Left ventricle myocardium inferior (tissue), 1 donor: ENCODE measurements at regions not wholly inside any gene's neighbourhood (a gene's known extent, or its start where the extent isn't known, plus 50 kb on each side); places are given as distances from the start of the nearest gene placed in this dataset.
"Not testable (repeated sequence)": the region's sequence is repeated elsewhere in the genome, so short reads cannot be mapped to it uniquely, and the experiment has no call there.

Source experiments
- DNase-seq: peaks from one replicate; pipeline ENCODE4 v3.0.0-alpha.2; 2020
- H3K27ac ChIP-seq: fragments of 200-600 bp; replicated peaks from 2 replicates; pipeline ENCODE4 v1.8.0; 2021
- H3K27me3 ChIP-seq: fragments of 200-600 bp; 2 replicates; pipeline ENCODE4 v1.8.0; 2021; ENCODE audit warnings: low read depth
- H3K36me3 ChIP-seq: fragments of 200-600 bp; 2 replicates; pipeline ENCODE4 v1.8.0; 2021
- H3K4me1 ChIP-seq: fragments of 200-600 bp; 2 replicates; pipeline ENCODE4 v1.8.0; 2021
- H3K4me3 ChIP-seq: fragments of 200-600 bp; 2 replicates; pipeline ENCODE4 v1.8.0; 2021; ENCODE audit warnings: mild to moderate bottlenecking, moderate library complexity
- H3K9me3 ChIP-seq: fragments of 200-600 bp; replicated peaks from 2 replicates; pipeline ENCODE4 v1.8.0; 2021
- CTCF ChIP-seq: fragments of 200-600 bp; IDR thresholded peaks from 2 replicates; pipeline ENCODE4 v1.8.0; 2021; ENCODE audit warnings: antibody characterized with exemption, mild to moderate bottlenecking, borderline replicate concordance
- intact Hi-C: fragments of 100-400 bp; cut with micrococcal nuclease; formaldehyde crosslinking; loops from one replicate; pipeline ENCODE4 v1.11.0; 2022
- donor health status: DM: no; HTN: yes; CAD: no; lungs with severe emphysema.

- peaks cover under 1% of the 10 kb centered on the region for H3K9me3 ChIP-seq
- no peak overlapping the region for H3K27ac ChIP-seq
- H3K36me3 ChIP-seq = no peaks in the 10 kb centered on the region
- no peak for DNase-seq
- intact Hi-C loops = no loop called here
- TF ChIP-seq CTCF = no peak
- no peaks in the 10 kb centered on the region for H3K27me3 ChIP-seq
- H3K4me3 ChIP-seq = no peak overlapping the region
- no peaks in the 10 kb centered on the region for H3K4me1 ChIP-seq
Measured at GRCh38 chr6:120447605-120448004, 886.7 kb downstream of the TBC1D32 start.

- H3K4me3 ChIP-seq, DNase-seq, H3K27me3 ChIP-seq, H3K27ac ChIP-seq, intact Hi-C loops, H3K4me1 ChIP-seq, H3K9me3 ChIP-seq, H3K36me3 ChIP-seq: not testable (repeated sequence)
Measured at GRCh38 chr6:120432840-120433239, 901.4 kb downstream of the TBC1D32 start.

- no peak for DNase-seq
- H3K4me3 ChIP-seq = no peak overlapping the region
- H3K4me1 ChIP-seq = no peaks in the 10 kb centered on the region
- intact Hi-C loops = no loop called here
- no peaks in the 10 kb centered on the region for H3K27me3 ChIP-seq
- no peak for TF ChIP-seq CTCF
- H3K27ac ChIP-seq = no peak overlapping the region
- H3K9me3 ChIP-seq = no peaks in the 10 kb centered on the region
- H3K36me3 ChIP-seq = no peaks in the 10 kb centered on the region
Measured at GRCh38 chr6:120431841-120432240, 902.4 kb downstream of the TBC1D32 start.

GRCh38 chr6:120411394-120411793 is 922.9 kb downstream of the TBC1D32 start:
- Histone ChIP-seq H3K27ac (no peak overlapping the region), H3K27me3 (no peaks in the 10 kb centered on the region), H3K36me3 (no peaks in the 10 kb centered on the region), H3K4me1 (no peaks in the 10 kb centered on the region), H3K9me3 (no peaks in the 10 kb centered on the region), H3K4me3 (no peak overlapping the region)
- TF ChIP-seq CTCF = no peak
- DNase-seq = no peak
- intact Hi-C loops = no loop called here

- H3K27ac ChIP-seq = no peak overlapping the region
- no peak for DNase-seq
- H3K36me3 ChIP-seq = no peaks in the 10 kb centered on the region
- H3K27me3 ChIP-seq = no peaks in the 10 kb centered on the region
- intact Hi-C loops = no loop called here
- no peak overlapping the region for H3K4me3 ChIP-seq
- no peaks in the 10 kb centered on the region for H3K9me3 ChIP-seq
- H3K4me1 ChIP-seq = no peaks in the 10 kb centered on the region
- no peak for TF ChIP-seq CTCF
Measured at GRCh38 chr6:120410586-120410985, 923.7 kb downstream of the TBC1D32 start.

- no peaks in the 10 kb centered on the region for H3K4me1 ChIP-seq
- H3K27me3 ChIP-seq = no peaks in the 10 kb centered on the region
- intact Hi-C loops = no loop called here
- TF ChIP-seq CTCF = no peak
- H3K36me3 ChIP-seq = no peaks in the 10 kb centered on the region
- no peak for DNase-seq
- no peak overlapping the region for H3K27ac ChIP-seq
- peaks cover 6% of the 10 kb centered on the region for H3K9me3 ChIP-seq
- no peak overlapping the region for H3K4me3 ChIP-seq
Measured at GRCh38 chr6:120407696-120408095, 926.6 kb downstream of the TBC1D32 start.
